Activated CD4-positive, alpha-beta T cell treated with anti-CD3 and anti-CD28 coated beads, Interleukin-10, Interleukin-2, amounts not matched to agents 100 ng/mL and 50 ng/mL, durations not matched to agents 16 hours and 8 hours (primary cell): ENCODE measurements at regions not wholly inside any gene's neighbourhood (a gene's known extent, or its start where the extent isn't known, plus 50 kb on each side); places are given as distances from the start of the nearest gene placed in this dataset.

Experiments
- DNase-seq: peaks from one replicate; pipeline ENCODE4 v3.0.0-alpha.2; 2020

GRCh38 chr3:10555263-10555662 is 49.9 kb upstream of the ATP2B2 start:
- no peak for DNase-seq

DNA sequence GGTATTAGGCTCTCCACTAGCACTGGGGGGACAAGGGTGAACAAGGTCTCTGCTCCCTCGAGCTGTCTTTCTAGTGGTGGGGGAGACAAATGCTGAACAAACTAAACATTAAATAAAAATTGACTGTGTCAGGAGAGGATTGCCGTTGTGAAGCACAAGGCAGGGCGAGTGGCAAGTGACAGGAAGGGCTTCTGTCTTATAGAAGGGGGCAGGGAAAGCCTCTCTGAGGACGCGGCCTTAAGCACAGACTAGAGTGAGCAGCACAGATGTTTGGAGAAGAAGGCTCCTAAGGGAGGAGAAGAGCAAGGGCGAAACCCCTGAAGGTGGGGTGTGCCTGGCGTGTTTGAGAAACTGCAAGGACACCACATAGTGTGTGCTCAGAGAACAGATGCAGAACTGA is 50.9 kb upstream of the ATP2B2 start:
- DNase-seq: no peak

- DNase-seq: no peak
Observed at GRCh38 chr3:10557250-10557649, 51.9 kb upstream of the ATP2B2 start.

GRCh38 chr3:10557781-10558373 is 52.5 kb upstream of the ATP2B2 start:
- peak; percentile 44 for DNase-seq

GRCh38 chr3:10558736-10559135 is 53.4 kb upstream of the ATP2B2 start:
- DNase-seq: no peak

GRCh38 chr3:10560060-10560861 is 54.9 kb upstream of the ATP2B2 start:
- no peak for DNase-seq

DNA sequence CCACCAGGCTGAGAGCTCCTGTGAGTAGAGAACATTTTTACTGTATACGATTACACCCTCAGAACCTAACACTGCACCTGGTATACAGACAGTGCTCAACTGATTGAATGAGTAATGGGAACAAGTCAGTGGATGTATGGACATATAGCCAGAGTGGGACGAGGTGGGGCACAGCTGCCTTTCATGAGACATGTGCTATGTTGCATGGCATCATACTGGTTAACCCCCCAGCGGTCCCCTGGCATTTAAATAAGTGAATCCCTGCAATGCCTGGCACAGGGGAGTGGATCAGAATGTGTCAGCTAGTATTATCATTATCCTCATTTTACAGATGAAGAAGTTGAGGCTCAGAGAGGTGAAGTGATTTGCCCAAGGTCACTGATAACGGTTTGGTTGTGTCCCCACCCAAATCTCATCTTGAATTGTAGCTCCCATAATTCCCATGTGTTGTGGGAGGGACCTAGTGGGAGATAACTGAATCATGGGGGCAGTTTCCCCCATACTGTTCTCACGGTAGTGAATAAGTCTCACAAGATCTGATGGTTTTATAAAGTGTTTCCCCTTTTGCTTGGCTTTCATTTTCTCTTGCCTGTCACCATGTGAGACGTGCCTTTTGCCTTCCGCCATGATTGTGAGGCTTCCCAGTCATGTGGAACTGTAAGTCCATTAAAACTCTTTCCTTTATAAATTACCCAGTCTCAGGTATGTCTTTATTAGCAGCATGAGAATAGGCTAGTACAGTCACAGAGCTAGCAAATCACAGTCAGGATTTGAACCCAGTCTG is 56.0 kb upstream of the ATP2B2 start:
- DNase-seq: no peak

DNA sequence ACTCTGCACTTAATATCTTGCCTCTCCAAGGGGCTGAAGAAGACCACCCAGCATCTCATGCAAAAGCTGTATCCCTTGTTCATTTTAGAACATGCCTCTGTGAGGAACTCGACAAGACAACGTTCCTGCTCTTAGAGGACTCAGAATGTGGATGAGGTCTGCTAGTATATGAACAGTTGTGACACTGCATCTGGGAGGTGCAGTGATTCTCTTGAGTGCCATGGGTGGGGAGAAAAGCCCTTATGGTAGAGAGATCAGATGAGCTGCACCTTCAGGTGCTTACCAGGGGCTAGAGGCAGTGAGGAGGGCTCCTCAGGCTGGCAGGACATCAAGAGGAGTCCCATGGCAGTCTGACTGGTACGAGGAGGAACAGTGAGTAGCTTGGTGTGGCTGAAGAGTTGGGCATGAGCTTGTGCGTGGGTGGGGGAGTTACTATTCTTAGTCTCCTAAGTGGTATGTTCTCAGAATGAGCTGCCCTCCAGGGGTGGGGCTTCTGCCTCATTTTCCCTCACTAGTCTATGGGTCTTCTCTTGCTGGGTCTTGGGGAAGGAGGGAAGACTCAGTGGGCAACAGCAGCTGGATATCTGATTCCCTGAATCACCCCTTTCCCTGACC is 56.7 kb upstream of the ATP2B2 start:
- no peak for DNase-seq

GRCh38 chr3:10563396-10563795 is 58.0 kb upstream of the ATP2B2 start:
- no peak for DNase-seq

- no peak for DNase-seq
Observed at GRCh38 chr3:10565814-10566213, 60.4 kb upstream of the ATP2B2 start.

GRCh38 chr3:10566451-10566850 is 61.1 kb upstream of the ATP2B2 start:
- DNase-seq: no peak

DNA sequence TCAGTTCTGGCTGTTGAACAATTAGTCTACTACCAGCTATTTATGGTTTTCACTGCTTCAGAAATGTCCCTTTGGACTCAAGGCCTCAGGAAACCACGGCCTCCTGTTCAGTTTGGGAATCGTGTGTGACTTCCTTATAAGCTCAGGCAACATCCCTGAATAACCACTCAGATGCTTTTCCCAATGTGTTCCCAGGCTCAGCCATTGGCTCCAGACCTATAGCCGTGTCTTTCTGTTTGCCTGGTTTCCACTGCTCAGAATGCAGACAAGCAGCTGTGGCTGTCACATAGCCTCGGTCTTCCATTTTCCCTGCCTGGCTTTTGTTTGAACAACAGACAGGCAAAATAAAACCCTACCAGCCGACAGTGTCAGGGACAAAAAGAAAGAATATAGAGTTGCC is 63.2 kb upstream of the ATP2B2 start:
- DNase-seq: no peak

DNA sequence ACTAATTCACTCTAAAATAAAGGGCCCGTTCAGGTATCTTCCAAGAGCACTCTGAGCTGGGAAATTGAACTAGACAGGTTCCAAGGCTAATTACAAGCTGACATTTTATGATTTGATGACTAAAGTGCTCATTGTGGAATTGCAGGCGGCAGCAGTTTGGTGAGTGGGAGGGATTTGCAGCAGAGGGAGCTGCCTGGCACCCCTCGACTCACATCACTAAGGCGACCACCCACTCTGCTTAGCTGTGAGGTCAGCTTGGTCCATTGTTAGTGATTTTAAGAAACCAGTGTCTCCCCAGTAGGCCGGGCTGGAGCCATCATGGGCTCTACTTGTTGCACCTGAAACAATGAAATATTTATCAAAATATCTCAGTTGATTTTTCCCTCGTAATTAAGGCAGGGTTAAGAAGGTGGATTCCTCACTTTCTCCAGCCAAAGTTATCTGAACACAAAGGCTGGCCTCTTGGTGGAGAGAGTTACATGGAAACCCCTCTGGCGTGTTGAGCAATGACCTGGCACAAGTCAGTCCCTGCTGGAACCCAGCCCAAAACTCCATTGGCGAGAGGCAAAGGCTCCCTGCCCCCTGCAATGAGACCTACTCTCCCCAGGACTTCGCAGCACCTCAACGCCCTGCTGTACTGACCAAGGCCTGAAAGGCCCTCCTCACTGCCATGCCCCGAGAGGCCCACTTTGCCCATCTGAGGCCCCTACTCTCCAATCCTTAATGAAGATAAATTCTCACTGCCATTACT is 65.0 kb upstream of the ATP2B2 start:
- no peak for DNase-seq

DNA sequence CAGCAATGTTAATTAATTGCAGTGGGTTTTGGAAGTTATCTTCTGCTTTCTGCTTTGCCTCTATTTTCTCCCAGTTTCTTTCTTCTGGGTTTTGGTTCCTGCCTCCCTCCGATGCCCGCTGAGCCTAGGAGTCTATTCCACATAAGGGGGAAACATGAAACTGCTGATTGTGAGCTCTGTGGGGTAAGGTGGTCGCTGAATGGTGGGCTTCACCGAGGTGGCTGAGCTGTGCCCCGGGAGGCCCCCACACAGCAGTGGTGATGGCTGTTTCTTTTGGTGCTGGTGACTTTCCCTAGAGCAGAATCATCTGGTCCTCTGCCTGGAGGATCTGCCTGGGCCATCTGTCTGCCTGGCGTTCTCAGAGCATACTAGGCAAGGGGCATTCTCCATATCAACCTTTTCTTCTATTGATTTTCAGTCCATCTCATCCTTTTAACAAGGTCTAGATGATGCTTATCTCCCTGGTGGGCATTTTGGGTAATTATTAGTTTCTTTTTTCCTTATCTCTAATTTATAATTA is 68.8 kb upstream of the ATP2B2 start:
- no peak for DNase-seq

GRCh38 chr3:10575601-10576160 is 70.3 kb upstream of the ATP2B2 start:
- DNase-seq: no peak

DNA sequence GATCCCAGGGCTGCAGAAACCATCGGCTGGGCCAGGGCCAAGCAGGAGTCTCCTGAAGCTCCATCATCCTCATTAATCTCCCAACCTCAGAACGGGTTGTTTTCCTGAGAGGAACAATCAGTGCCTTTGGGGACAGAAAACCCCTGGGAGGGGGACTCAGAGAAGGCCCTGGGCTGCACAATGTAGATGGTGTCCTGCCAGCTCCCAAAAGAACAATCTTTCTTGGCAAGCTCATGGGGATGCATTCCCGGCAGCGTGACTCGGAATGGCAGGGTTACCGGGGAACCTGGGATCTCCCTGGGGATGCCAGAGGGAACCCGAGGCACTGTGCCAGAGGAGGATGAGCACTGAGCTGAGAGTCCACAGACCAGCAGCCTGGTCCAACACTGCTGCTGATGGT is 72.1 kb upstream of the ATP2B2 start:
- no peak for DNase-seq

GRCh38 chr3:10580426-10580825 is 75.0 kb upstream of the ATP2B2 start:
- DNase-seq: no peak

- no peak for DNase-seq
Observed at GRCh38 chr3:10581251-10581650, 75.9 kb upstream of the ATP2B2 start.

DNA sequence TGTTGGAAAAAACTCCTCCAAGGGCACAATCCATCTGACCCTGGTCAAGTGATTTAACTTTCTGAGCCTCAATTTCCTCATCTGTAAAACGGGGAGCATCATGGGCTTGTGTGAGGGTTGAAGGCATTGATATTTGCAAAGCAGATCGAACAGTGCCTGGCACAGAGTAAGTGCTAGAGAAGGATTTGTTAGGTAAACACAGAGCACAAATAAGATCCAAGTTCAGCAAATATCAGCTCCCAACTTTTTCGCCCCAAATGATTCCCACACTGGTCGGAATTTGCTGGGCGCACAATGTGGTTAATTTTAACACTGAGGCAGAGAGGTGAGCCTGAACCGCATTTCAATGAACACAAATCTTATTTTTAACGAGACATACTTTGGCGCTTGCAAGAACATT is 76.3 kb upstream of the ATP2B2 start:
- no peak for DNase-seq

GRCh38 chr3:10582733-10583132 is 77.3 kb upstream of the ATP2B2 start:
- DNase-seq: no peak

DNA sequence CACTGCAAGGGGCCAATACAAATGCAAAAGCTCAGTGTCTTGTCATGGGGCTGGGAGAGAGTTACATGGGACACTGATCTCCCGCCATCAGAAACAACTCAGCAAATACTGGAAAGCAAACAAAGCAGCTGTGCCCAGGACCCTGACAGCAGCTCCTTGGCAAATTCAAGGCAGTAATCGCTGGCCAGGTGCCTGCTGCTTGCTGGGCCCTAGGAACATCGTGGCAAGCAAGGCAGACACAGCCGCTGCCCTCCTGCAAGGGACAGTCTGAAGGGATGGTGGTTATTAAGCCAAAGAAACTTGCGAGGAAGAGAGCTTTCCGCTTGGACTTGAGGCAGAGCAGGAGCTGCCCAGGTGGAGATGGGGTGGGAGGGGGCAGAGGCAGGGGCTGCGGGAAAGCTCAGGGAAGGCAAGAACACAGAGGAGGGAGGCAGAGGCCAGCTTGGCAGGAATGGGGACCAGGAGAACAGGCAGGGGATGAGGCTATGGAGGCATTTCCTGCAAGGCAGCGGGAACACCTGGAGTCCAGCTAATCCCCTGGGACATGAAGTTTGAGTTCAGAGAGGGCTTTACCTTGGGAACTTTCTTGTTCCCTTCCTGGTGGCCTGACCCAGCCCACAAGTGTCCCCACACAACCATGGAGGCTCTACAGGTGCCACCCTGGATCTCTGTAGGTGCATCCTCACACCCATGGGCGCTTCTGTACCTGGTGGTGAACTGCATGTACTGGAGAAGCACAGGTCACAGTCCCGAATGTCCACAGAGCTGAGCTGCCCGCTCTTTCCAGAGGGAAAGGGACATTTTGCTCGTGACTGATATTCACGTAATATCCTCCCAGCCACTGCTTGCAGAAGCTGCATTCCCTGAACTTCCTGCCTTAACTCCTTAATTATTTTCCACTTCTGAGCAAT is 78.7 kb upstream of the ATP2B2 start:
- no peak for DNase-seq
